Neural cell (in vitro differentiated cells): ENCODE measurements at regions not wholly inside any gene's neighbourhood (a gene's known extent, or its start where the extent isn't known, plus 50 kb on each side); places are given as distances from the start of the nearest gene placed in this dataset.

Experiments used
- CTCF ChIP-seq: fragments of 450-650 bp; IDR thresholded peaks from 2 replicates; pipeline ENCODE4 v1.5.1; 2014; ENCODE audit warnings: antibody characterized with exemption, mild to moderate bottlenecking, moderate library complexity; ENCODE audit not compliant: poor library complexity, severe bottlenecking
- EP300 ChIP-seq: fragments of 450-650 bp; conservative IDR thresholded peaks from 2 replicates; pipeline ENCODE4 v1.6.1; 2014; ENCODE audit warnings: antibody characterized with exemption, mild to moderate bottlenecking, moderate library complexity; ENCODE audit not compliant: poor library complexity, severe bottlenecking
- POLR2AphosphoS5 ChIP-seq: IDR thresholded peaks from 2 replicates; pipeline ENCODE4 v1.6.1; 2012
- REST ChIP-seq: IDR thresholded peaks from 2 replicates; pipeline ENCODE4 v1.6.1; 2012; ENCODE audit warnings: borderline replicate concordance
- TAF1 ChIP-seq: IDR thresholded peaks from 2 replicates; pipeline ENCODE4 v1.6.1; 2012; ENCODE audit warnings: low read depth

- TF ChIP-seq CTCF: no peak
- no peak for TF ChIP-seq POLR2AphosphoS5
- TF ChIP-seq REST: no peak
- no peak for TF ChIP-seq EP300
- no peak for TF ChIP-seq TAF1
Observed at GRCh38 chr7:108802650-108803049, 233.0 kb downstream of the DNAJB9 start.
